ENCODE measurements at regions not wholly inside any gene's neighbourhood (a gene's known extent, or its start where the extent isn't known, plus 50 kb on each side); places are given as distances from the start of the nearest gene placed in this dataset.

GRCh38 chr4:77344001-77344400 is 187.0 kb downstream of the CCNG2 start:
- no peak for TF ChIP-seq MAX (IDR thresholded peaks at IDR 0.05)
- no peak for TF ChIP-seq GABPA (IDR thresholded peaks at IDR 0.05 in 1 of 2, conservative IDR thresholded peaks at IDR 0.05 in 1 of 2)
- TF ChIP-seq CTCF (IDR thresholded peaks at IDR 0.05; ENCODE audit: low read depth, low read length, missing input control), result no peak
- TF ChIP-seq FOXA2 (IDR thresholded peaks at IDR 0.05), result no peak
- TF ChIP-seq REST (IDR thresholded peaks at IDR 0.05), result no peak
- TF ChIP-seq YY1 (IDR thresholded peaks at IDR 0.05), result no peak
